ENCODE measurements at regions not wholly inside any gene's neighbourhood (a gene's known extent, or its start where the extent isn't known, plus 50 kb on each side); places are given as distances from the start of the nearest gene placed in this dataset.

- no peak for DNase-seq
These were observed 300.6 kb upstream of the AZI2 start for GRCh38 chr3:28649266-28649665.

- DNase-seq, result no peak
These were observed 302.5 kb upstream of the AZI2 start for GRCh38 chr3:28651159-28651558.

GRCh38 chr3:28664123-28664522, 315.5 kb upstream of the AZI2 start:
- no peak for DNase-seq

GRCh38 chr3:28667646-28668621, 319.3 kb upstream of the AZI2 start:
- peak in 1 of 2 experiments; percentile 39 for DNase-seq

GRCh38 chr3:28669870-28670269, 321.2 kb upstream of the AZI2 start:
- DNase-seq, result no peak

GRCh38 chr3:28672406-28672805, 323.8 kb upstream of the AZI2 start:
- DNase-seq, result no peak

- DNase-seq, result no peak
These were observed 324.8 kb upstream of the AZI2 start for GRCh38 chr3:28673446-28673845.

- DNase-seq, result no peak
These were observed 325.6 kb upstream of the AZI2 start for GRCh38 chr3:28674212-28674611.

GRCh38 chr3:28677581-28677980, 329.0 kb upstream of the AZI2 start:
- DNase-seq, result no peak

GRCh38 chr3:28678086-28678485, 329.5 kb upstream of the AZI2 start:
- DNase-seq, result no peak

- no peak for DNase-seq
These were observed 331.4 kb upstream of the AZI2 start for GRCh38 chr3:28680050-28680449.

GRCh38 chr3:28682121-28682520, 333.5 kb upstream of the AZI2 start:
- no peak for DNase-seq

- DNase-seq, result no peak
These were observed 341.6 kb upstream of the AZI2 start for GRCh38 chr3:28690176-28690575.

- no peak for DNase-seq
These were observed 350.1 kb upstream of the AZI2 start for GRCh38 chr3:28698706-28699105.

GRCh38 chr3:28699283-28699682, 350.7 kb upstream of the AZI2 start:
- peak in 1 of 2 experiments; percentile 18 for DNase-seq

GRCh38 chr3:28700728-28701127, 352.1 kb upstream of the AZI2 start:
- DNase-seq, result no peak

GRCh38 chr3:28703843-28704242, 355.2 kb upstream of the AZI2 start:
- DNase-seq, result no peak

- DNase-seq, result no peak
These were observed 362.7 kb upstream of the AZI2 start for GRCh38 chr3:28711293-28711692.

GRCh38 chr3:28716939-28717338, 368.3 kb upstream of the AZI2 start:
- no peak for DNase-seq

GRCh38 chr3:28718074-28718849, 369.6 kb upstream of the AZI2 start:
- no peak for DNase-seq

GRCh38 chr3:28726840-28727239, 378.2 kb upstream of the AZI2 start:
- DNase-seq, result peak; percentile 1 to 35

- DNase-seq, result no peak
These were observed 378.7 kb upstream of the AZI2 start for GRCh38 chr3:28727307-28727706.

GRCh38 chr3:28738425-28738824, 389.8 kb upstream of the AZI2 start:
- DNase-seq, result no peak

- DNase-seq, result no peak
These were observed 391.0 kb upstream of the AZI2 start for GRCh38 chr3:28739647-28740046.

All from NCI-H2081 (cell line).